NB4 (cell line): ENCODE measurements at regions not wholly inside any gene's neighbourhood (a gene's known extent, or its start where the extent isn't known, plus 50 kb on each side); places are given as distances from the start of the nearest gene placed in this dataset.
"Not testable (repeated sequence)": the region's sequence is repeated elsewhere in the genome, so short reads cannot be mapped to it uniquely, and the experiment has no call there.

Experiments used
- DNase-seq: peaks from one replicate; pipeline ENCODE4 v3.0.0; 2010; ENCODE audit warnings: low read depth
- H3K4me3 ChIP-seq: one replicate; pipeline ENCODE4 v1.5.1; 2011; ENCODE audit warnings: mild to moderate bottlenecking, low read depth, low read length, moderate library complexity

DNA sequence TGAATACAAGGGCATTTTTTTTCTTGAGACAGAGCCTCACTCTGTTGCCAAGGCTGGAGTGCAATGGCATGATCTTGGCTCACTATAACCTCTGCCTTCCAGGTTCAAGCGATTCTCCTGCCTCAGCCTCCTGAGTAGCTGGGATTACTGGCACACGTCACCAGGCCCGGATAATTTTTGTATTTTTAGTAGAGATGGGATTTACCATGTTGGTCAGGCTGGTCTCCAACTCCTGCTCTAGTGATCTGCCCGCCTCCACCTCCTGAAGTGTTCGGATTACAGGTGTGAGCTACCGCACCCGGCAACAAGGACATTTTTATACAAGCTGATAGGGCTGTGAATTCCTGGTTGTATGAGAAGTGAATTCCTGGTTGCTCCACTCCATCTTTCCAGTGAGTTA, 577.7 kb upstream of the TPTE start:
- not testable (repeated sequence) for H3K4me3 ChIP-seq, DNase-seq

DNA sequence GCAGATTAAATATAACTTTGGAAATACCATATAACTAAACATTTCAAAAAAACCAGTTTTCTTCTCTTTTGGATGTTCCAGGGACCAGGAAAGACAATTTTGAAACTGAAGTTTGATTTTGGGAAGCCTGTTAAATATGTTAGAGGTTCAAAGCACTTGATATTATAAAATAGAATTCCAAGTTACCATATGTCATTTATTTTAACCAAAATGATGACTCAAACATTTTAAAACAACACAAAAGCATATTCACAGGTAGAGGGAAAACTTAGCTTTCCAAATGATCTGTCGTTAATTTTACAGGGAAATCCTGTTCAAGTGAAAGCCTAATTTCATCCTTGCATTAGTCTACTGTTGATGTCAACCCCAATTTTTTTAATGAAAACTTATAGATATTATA, 575.3 kb upstream of the TPTE start:
- DNase-seq, H3K4me3 ChIP-seq: not testable (repeated sequence)

- H3K4me3 ChIP-seq, DNase-seq: not testable (repeated sequence)
Observed at GRCh38 chr21:9949510-9950289, 571.7 kb upstream of the TPTE start.

- not testable (repeated sequence) for H3K4me3 ChIP-seq, DNase-seq
Observed at GRCh38 chr21:9950363-9950762, 571.0 kb upstream of the TPTE start.

- DNase-seq, H3K4me3 ChIP-seq: not testable (repeated sequence)
Observed at GRCh38 chr21:9958791-9959190, 562.6 kb upstream of the TPTE start.

DNA sequence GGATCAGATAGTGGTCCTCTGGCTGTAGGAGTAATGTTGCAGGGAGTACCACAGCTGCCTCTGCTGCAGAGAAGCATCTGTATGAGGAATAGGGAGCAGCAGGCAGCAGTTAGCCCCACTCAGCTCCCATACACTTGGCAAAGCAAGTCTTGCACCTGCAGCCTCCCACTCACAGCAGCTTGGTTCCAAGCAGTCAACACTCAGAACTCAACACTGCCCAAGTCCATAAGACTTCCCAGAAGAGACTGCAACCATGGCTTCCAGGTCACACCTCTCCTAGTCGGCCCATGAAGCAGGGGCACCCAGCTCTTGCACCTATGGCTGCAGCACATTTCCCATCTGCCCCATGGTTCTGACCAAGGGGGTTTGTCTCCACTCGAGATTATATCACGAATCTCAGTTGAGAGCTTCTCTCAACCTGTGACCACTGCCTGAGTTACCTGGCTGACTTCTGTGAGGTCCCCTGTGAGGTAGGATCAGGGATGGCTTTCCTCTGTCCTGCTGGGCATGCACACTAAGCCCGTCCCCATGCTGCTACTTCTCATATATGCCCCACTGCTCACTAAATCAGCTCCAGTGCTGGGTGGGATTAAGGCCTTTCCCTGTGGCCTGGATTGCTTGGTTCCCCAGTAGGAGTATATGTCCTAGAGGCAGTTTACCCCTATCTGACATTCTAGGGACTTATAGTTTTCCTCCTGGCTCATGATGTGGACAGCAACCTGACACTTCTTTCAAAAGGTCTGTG, 562.0 kb upstream of the TPTE start:
- not testable (repeated sequence) for DNase-seq, H3K4me3 ChIP-seq

DNA sequence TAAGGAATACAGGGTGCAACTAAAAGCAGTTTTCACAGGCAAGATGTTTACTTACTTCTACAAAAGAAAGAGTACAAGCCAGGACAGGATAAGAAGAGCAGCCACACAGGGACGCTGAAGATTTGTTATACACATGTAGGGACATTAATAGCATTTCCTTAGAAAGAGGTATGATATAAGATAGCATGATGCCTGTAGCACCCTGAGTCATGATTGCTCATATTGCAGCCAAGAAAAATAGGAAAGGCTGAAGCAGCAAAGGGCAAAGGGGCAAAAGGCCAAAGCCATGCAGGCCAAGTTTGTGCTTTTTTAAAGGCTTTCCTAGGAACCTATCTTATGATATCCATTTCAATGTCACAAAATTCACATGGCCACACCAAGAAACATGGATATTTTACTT, 552.0 kb upstream of the TPTE start:
- DNase-seq, H3K4me3 ChIP-seq: not testable (repeated sequence)

DNA sequence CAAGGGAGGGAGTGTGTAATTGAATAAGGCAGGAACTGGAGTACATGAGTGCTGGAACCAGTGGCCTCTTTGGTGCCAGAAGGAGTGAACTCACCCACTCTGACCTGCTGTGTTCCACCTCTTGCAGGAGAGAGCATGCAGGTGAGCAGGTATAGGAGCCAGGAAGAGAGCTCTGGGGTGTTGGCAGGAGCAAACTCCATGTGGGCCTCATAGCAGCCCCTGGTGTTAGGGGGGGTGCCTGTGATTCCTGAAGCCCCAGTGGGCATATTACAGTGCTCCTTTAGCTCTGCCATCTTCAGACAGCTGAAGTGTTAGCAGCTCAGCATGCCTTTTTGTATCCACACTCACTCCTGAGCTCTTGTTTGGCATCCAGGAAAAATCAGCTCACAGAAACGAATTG, 549.4 kb upstream of the TPTE start:
- not testable (repeated sequence) for H3K4me3 ChIP-seq, DNase-seq

DNA sequence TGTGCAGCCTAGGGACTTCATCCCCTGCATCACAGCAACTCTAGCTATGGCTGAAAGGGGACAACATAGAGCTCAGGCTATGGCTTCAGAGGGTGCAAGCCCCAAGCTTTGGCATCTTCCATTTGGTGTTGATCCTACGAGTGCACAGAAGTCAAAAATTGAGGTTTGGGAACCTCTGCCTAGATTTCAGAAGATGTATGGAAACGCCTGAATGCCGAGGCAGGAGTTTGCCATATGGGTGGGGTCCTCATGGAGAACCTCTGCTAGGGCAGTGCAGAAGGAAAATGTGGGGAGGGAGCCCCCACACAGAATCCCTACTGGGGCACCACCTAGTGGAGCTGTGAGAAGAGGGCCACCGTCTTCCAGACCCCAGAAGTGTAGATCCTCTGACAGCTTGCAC, 543.0 kb upstream of the TPTE start:
- not testable (repeated sequence) for DNase-seq, H3K4me3 ChIP-seq

- DNase-seq, H3K4me3 ChIP-seq: not testable (repeated sequence)
Observed at GRCh38 chr21:9997507-9997906, 523.9 kb upstream of the TPTE start.

- DNase-seq, H3K4me3 ChIP-seq: not testable (repeated sequence)
Observed at GRCh38 chr21:10002762-10003313, 518.5 kb upstream of the TPTE start.

- DNase-seq, H3K4me3 ChIP-seq: not testable (repeated sequence)
Observed at GRCh38 chr21:10005791-10006190, 515.6 kb upstream of the TPTE start.

GRCh38 chr21:10016991-10017390, 504.4 kb upstream of the TPTE start:
- H3K4me3 ChIP-seq, DNase-seq: not testable (repeated sequence)

DNA sequence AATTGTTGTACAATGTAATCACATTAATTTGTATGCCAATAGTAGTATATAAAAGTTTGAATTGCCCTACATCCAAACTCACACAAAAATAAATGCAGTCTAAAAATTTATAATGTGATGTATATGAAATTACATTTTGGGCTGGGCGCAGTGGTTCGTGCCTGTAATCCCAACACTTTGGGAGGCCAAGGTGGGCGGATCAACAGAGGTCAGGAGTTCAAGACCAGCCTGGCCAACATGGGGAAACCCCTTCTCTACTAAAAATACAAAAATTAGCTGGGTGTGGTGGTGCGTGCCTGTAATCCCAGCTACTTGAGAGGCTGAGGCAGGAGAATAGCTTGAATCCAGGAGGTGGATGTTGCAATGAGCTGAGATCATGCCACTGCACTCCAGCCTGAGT, 503.6 kb upstream of the TPTE start:
- H3K4me3 ChIP-seq, DNase-seq: not testable (repeated sequence)

- not testable (repeated sequence) for DNase-seq, H3K4me3 ChIP-seq
Observed at GRCh38 chr21:10021462-10021861, 499.9 kb upstream of the TPTE start.

DNA sequence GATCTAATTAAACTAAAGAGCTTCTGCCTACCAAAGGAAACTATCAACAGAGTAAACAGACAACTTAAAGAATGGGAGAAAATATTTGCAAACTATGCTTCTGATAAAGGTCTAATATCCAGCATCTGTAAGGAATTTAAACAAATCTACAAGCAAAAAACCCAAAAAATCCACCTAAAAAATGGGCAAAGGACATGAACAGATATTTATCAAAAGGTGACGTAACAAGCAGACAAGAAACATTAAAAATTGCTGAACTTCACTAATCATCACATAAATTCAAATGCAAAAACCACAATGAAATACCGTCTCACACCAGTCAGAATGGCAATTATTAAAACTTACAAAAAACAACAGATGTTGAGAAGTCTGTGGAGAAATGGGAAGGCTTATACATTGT, 498.6 kb upstream of the TPTE start:
- not testable (repeated sequence) for DNase-seq, H3K4me3 ChIP-seq
